H1 (cell line): ENCODE measurements at regions not wholly inside any gene's neighbourhood (a gene's known extent, or its start where the extent isn't known, plus 50 kb on each side); places are given as distances from the start of the nearest gene placed in this dataset.
A peak's percentile ranks its signal among the peaks of the same experiment; 100 is the strongest.

Experiments
- CTCF ChIA-PET: fragments of 300-600 bp; sonication (Branson Sonifier 250); formaldehyde crosslinking; loops from one replicate; lab custom pipeline; 2021; ENCODE audit not compliant: partially characterized antibody; lab: Charles Lee
- POLR2A ChIA-PET: fragments of 300-600 bp; sonication (Branson Sonifier 250); formaldehyde crosslinking; loops from one replicate; lab custom pipeline; 2021; ENCODE audit warnings: inconsistent platforms; ENCODE audit not compliant: partially characterized antibody; lab: Charles Lee
- DNase-seq, 2 experiments: peaks; one replicate each; pipeline versions ENCODE4 v3.0.0 to v3.0.0-alpha.2; 2010 to 2022; ENCODE audit warnings: low spot score in 2 of 2, low read depth in 1 of 2, mixed read lengths in 1 of 2
- FAIRE-seq: peaks from 2 replicates; lab custom pipeline; 2011; peaks lifted over from hg19 to GRCh38; lab: Jason Lieb, UNC
- H2AFZ ChIP-seq: 2 replicates; pipeline ENCODE4 v1.8.1; 2012; ENCODE audit warnings: low read length, inconsistent platforms
- H2AK5ac ChIP-seq: 2 replicates; pipeline ENCODE4 v1.6.1; 2013; ENCODE audit warnings: low read depth, low read length
- H2BK120ac ChIP-seq: replicated peaks from 2 replicates; pipeline ENCODE3; 2013; ENCODE audit warnings: low read depth, low read length, inconsistent platforms
- H2BK12ac ChIP-seq: 2 replicates; pipeline ENCODE4 v1.6.1; 2013; ENCODE audit warnings: low read depth, low read length
- H2BK15ac ChIP-seq: 2 replicates; pipeline ENCODE4 v1.6.1; 2013; ENCODE audit warnings: low read length
- H2BK20ac ChIP-seq: 2 replicates; pipeline ENCODE4 v1.6.1; 2013; ENCODE audit warnings: low read length
- H2BK5ac ChIP-seq: 2 replicates; pipeline ENCODE4 v1.6.1; 2013; ENCODE audit warnings: low read depth, low read length
- H3K14ac ChIP-seq: 2 replicates; pipeline ENCODE4 v1.6.1; 2013; ENCODE audit warnings: inconsistent platforms; ENCODE audit not compliant: insufficient read length
- H3K18ac ChIP-seq: 2 replicates; pipeline ENCODE4 v1.6.1; 2013; ENCODE audit warnings: low read length; ENCODE audit errors: extremely low read depth
- H3K23ac ChIP-seq: 2 replicates; pipeline ENCODE4 v1.6.1; 2013; ENCODE audit warnings: inconsistent platforms; ENCODE audit not compliant: insufficient read length
- H3K23me2 ChIP-seq: 2 replicates; pipeline ENCODE4 v1.6.1; 2013; ENCODE audit warnings: low read depth, low read length
- H3K27ac ChIP-seq: 2 replicates; pipeline ENCODE4 v1.6.1; 2011; ENCODE audit warnings: low read depth, low read length, inconsistent platforms
- H3K27me3 ChIP-seq, 4 experiments: replicated peaks in 1 of 4; 1 replicate in 1 of 4; 2 replicates in 3 of 4; pipeline versions ENCODE4 v1.6.1 to v1.8.1; 2011 to 2013; ENCODE audit warnings: low read length in 3 of 4, mild to moderate bottlenecking in 3 of 4, inconsistent platforms in 2 of 4, mixed read lengths in 2 of 4, moderate library complexity in 1 of 4; ENCODE audit not compliant: control insufficient read depth in 3 of 4, insufficient read depth in 3 of 4; ENCODE audit errors: extremely low read depth in 1 of 4
- H3K36me3 ChIP-seq, 4 experiments: 2 replicates each; pipeline versions ENCODE4 v1.6.1 to v1.8.1; 2011 to 2013; ENCODE audit warnings: mild to moderate bottlenecking in 4 of 4, low read length in 3 of 4, moderate library complexity in 2 of 4, control low read depth in 1 of 4, inconsistent platforms in 1 of 4; ENCODE audit not compliant: insufficient read depth in 4 of 4, control insufficient read depth in 2 of 4
- H3K4ac ChIP-seq: replicated peaks from 2 replicates; pipeline ENCODE3; 2013; ENCODE audit warnings: low read length, low read depth, mixed read lengths, inconsistent platforms; ENCODE audit not compliant: insufficient read length
- H3K4me1 ChIP-seq, 4 experiments: replicated peaks in 1 of 4; 1 replicate in 1 of 4; 2 replicates in 3 of 4; pipeline versions ENCODE4 v1.6.1 to v1.8.1; 2011 to 2013; ENCODE audit warnings: low read length in 3 of 4, inconsistent platforms in 2 of 4, mixed read lengths in 1 of 4; ENCODE audit not compliant: insufficient read depth in 4 of 4, control insufficient read depth in 3 of 4
- H3K4me2 ChIP-seq, 2 experiments: 2 replicates each; pipeline versions ENCODE4 v1.6.1 to v1.8.1; 2011 to 2013; ENCODE audit warnings: low read depth in 2 of 2, low read length in 2 of 2, control low read depth in 1 of 2, inconsistent platforms in 1 of 2, mild to moderate bottlenecking in 1 of 2; ENCODE audit not compliant: insufficient read depth in 1 of 2
- H3K4me3 ChIP-seq, 4 experiments: fragments of 200-600, 300-600 bp in 1 of 4; sonication (generic), shearing (Covaris generic), sonication (Bioruptor Twin) in 1 of 4; 2 replicates each; pipeline versions ENCODE4 v1.5.1 to v1.8.1; 2011 to 2016; ENCODE audit warnings: low read length in 4 of 4, low read depth in 3 of 4, control low read depth in 2 of 4, inconsistent platforms in 2 of 4, mild to moderate bottlenecking in 2 of 4, mixed read lengths in 1 of 4, moderate library complexity in 1 of 4; ENCODE audit not compliant: insufficient read depth in 2 of 4; ENCODE audit errors: extremely low read depth in 1 of 4
- H3K56ac ChIP-seq: replicated peaks from 2 replicates; pipeline ENCODE3; 2013; ENCODE audit warnings: low read depth, mild to moderate bottlenecking, mixed read lengths, low read length, inconsistent platforms; ENCODE audit not compliant: insufficient read length
- H3K79me1 ChIP-seq: 2 replicates; pipeline ENCODE4 v1.6.1; 2013; ENCODE audit warnings: low read depth, low read length, control low read depth
- H3K79me2 ChIP-seq, 2 experiments: 2 replicates each; pipeline versions ENCODE4 v1.6.1 to v1.8.1; 2012 to 2013; ENCODE audit warnings: low read length in 2 of 2, mild to moderate bottlenecking in 2 of 2, inconsistent platforms in 1 of 2; ENCODE audit not compliant: insufficient read depth in 2 of 2, control insufficient read depth in 1 of 2
- H3K9ac ChIP-seq, 4 experiments: replicated peaks in 1 of 4; 1 replicate in 1 of 4; 2 replicates in 3 of 4; pipeline versions ENCODE4 v1.6.1 to v1.8.1; 2011 to 2013; ENCODE audit warnings: low read depth in 3 of 4, low read length in 3 of 4, control low read depth in 2 of 4, mild to moderate bottlenecking in 2 of 4, moderate library complexity in 2 of 4, inconsistent platforms in 1 of 4; ENCODE audit errors: extremely low read depth in 1 of 4
- H3K9me3 ChIP-seq, 2 experiments: 2 replicates each; pipeline versions ENCODE4 v1.6.1 to v1.8.1; 2012 to 2013; ENCODE audit warnings: mild to moderate bottlenecking in 2 of 2, moderate library complexity in 2 of 2, control low read depth in 1 of 2, inconsistent platforms in 1 of 2, low read depth in 1 of 2, low read length in 1 of 2, mixed read lengths in 1 of 2; ENCODE audit not compliant: insufficient read depth in 2 of 2
- H4K20me1 ChIP-seq, 2 experiments: replicated peaks in 1 of 2; 2 replicates each; pipeline versions ENCODE3 to v1.8.1; 2011 to 2013; ENCODE audit warnings: inconsistent platforms in 2 of 2, low read length in 2 of 2, mild to moderate bottlenecking in 1 of 2; ENCODE audit not compliant: insufficient read depth in 2 of 2, control insufficient read depth in 1 of 2
- H4K5ac ChIP-seq: 2 replicates; pipeline ENCODE4 v1.6.1; 2013; ENCODE audit warnings: low read length, low read depth, mixed read lengths, inconsistent platforms; ENCODE audit not compliant: insufficient read length
- H4K8ac ChIP-seq: 2 replicates; pipeline ENCODE4 v1.8.0; 2013; ENCODE audit warnings: mild to moderate bottlenecking, moderate library complexity, low read length, inconsistent platforms; ENCODE audit not compliant: insufficient read depth; ENCODE audit errors: extremely low read depth
- H4K91ac ChIP-seq: replicated peaks from 2 replicates; pipeline ENCODE3; 2013; ENCODE audit warnings: low read length, mixed read lengths, inconsistent platforms; ENCODE audit not compliant: insufficient read length
- BCL11A ChIP-seq, 2 experiments: IDR thresholded peaks; one replicate each; pipeline ENCODE4 v1.6.1; 2011; ENCODE audit warnings: low read depth in 2 of 2, low read length in 2 of 2, mild to moderate bottlenecking in 2 of 2
- CBX5 ChIP-seq: fragments of 300-800, 300-1000 bp; sonication (generic); IDR thresholded peaks from 2 replicates; pipeline ENCODE4 v1.7.1; 2016; ENCODE audit warnings: antibody characterized with exemption, low read length, low read depth
- CTBP2 ChIP-seq: IDR thresholded peaks from 2 replicates; pipeline ENCODE4 v1.7.0; 2011; ENCODE audit warnings: borderline replicate concordance, mild to moderate bottlenecking, moderate library complexity, mixed read lengths, low read length; ENCODE audit not compliant: insufficient read depth, insufficient read length
- JUN ChIP-seq: IDR thresholded peaks from 2 replicates; pipeline ENCODE4 v1.6.1; 2011; ENCODE audit warnings: low read depth, mild to moderate bottlenecking, improper control_type of control experiment, low read length
- POLR2AphosphoS5 ChIP-seq: IDR thresholded peaks from 2 replicates; pipeline ENCODE4 v1.6.1; 2011; ENCODE audit warnings: low read depth, low read length
- RAD21 ChIP-seq, 2 experiments: IDR thresholded peaks in 1 of 2; conservative IDR thresholded peaks in 1 of 2; 2 replicates each; pipeline ENCODE4 v1.6.1; 2011; ENCODE audit warnings: low read depth in 2 of 2, low read length in 2 of 2, improper control_type of control experiment in 1 of 2, inconsistent platforms in 1 of 2, mild to moderate bottlenecking in 1 of 2, moderate library complexity in 1 of 2
- SIX5 ChIP-seq: IDR thresholded peaks from 2 replicates; pipeline ENCODE4 v1.6.1; 2011; ENCODE audit warnings: mild to moderate bottlenecking, low read depth, low read length
- SP2 ChIP-seq: IDR thresholded peaks from 2 replicates; pipeline ENCODE4 v1.6.1; 2012; ENCODE audit warnings: mild to moderate bottlenecking, low read length, inconsistent platforms
- TCF12 ChIP-seq: IDR thresholded peaks from 2 replicates; pipeline ENCODE4 v1.6.1; 2011; ENCODE audit warnings: low read depth, mild to moderate bottlenecking, low read length
- USF2 ChIP-seq: IDR thresholded peaks from 2 replicates; pipeline ENCODE4 v1.6.1; 2011; ENCODE audit warnings: low read length, improper control_type of control experiment
- WGBS, 2 experiments: shearing (Covaris generic) in 1 of 2; methylation state at CpG; one replicate each; pipeline versions ENCODE4 v1.1.6 to v1.1.7; 2013 to 2015; ENCODE audit warnings: low lambda C conversion rate in 2 of 2, mixed read lengths in 2 of 2, inconsistent platforms in 1 of 2, low coverage in 1 of 2, missing lambda C conversion rate in 1 of 2; ENCODE audit not compliant: insufficient replicate concordance in 2 of 2, insufficient coverage in 1 of 2, insufficient read length in 1 of 2; ENCODE audit errors: extremely low coverage in 1 of 2, missing lambda C conversion rate in 1 of 2; 5-methylcytosine and 5-hydroxymethylcytosine counted together

GRCh38 chr5:116813356-116813755 is 238.7 kb upstream of the SEMA6A start:
- H2AFZ ChIP-seq: no peak overlapping the region
- 98% methylated on average over 2 of the region's 2 CpGs; no CpG with 5 or more reads in 1 of the 2 experiments for WGBS, 2 experiments
- H3K4me2 ChIP-seq: no peak overlapping the region
- no peak overlapping the region for H3K4me3 ChIP-seq
- FAIRE-seq: no peak
- no peak overlapping the region for H3K9ac ChIP-seq
- H3K18ac ChIP-seq: no peak overlapping the region; the same call in 1 of the 2 replicates
- peaks cover 2 to 14% (median 12%) of the 10 kb centered on the region in 4 experiments; a peak in 5 of 7 replicates for H3K4me1 ChIP-seq
- H3K23ac ChIP-seq: no peak overlapping the region
- H3K79me2 ChIP-seq: no peaks in the 10 kb centered on the region
- peak overlapping the region; percentile 50; the same call in 1 of the 2 replicates for H2BK12ac ChIP-seq
- no peak for DNase-seq
- no peaks in the 10 kb centered on the region for H3K23me2 ChIP-seq
- no peak overlapping the region for H3K56ac ChIP-seq
- H3K27ac ChIP-seq: no peak overlapping the region
- H3K14ac ChIP-seq: peak overlapping the region; percentile 95
- H3K79me1 ChIP-seq: no peaks in the 10 kb centered on the region
- no peak overlapping the region for H2BK15ac ChIP-seq
- POLR2A ChIA-PET: no interaction called here
- no peak overlapping the region for H4K5ac ChIP-seq
- H2BK5ac ChIP-seq: no peak overlapping the region; the same call in 1 of the 2 replicates
- no peak overlapping the region for H3K4ac ChIP-seq
- peak overlapping the region; percentile 45 for H2BK120ac ChIP-seq
- peak overlapping the region; percentile 15 for H4K91ac ChIP-seq
- CTCF ChIA-PET: no interaction called here
- no peaks in the 10 kb centered on the region for H3K36me3 ChIP-seq
- H3K27me3 ChIP-seq: no peaks in the 10 kb centered on the region
- H4K8ac ChIP-seq: no peak overlapping the region
- H3K9me3 ChIP-seq: no peaks in the 10 kb centered on the region
- H2AK5ac ChIP-seq: peak overlapping the region; percentile 88; the same call in 1 of the 2 replicates
- H4K20me1 ChIP-seq: no peaks in the 10 kb centered on the region
- peak overlapping the region; percentile 68; the same call in 1 of the 2 replicates for H2BK20ac ChIP-seq
- no peak for TF ChIP-seq BCL11A (IDR thresholded peaks at IDR 0.05; ENCODE audit: low read depth in 2 of 2, low read length in 2 of 2)
- no peak for TF ChIP-seq RAD21 (IDR thresholded peaks at IDR 0.05 in 1 of 2, conservative IDR thresholded peaks at IDR 0.05 in 1 of 2; ENCODE audit: low read depth in 2 of 2, low read length in 2 of 2)
- no peak for TF ChIP-seq CTBP2
- no peak for TF ChIP-seq SIX5
- no peak for TF ChIP-seq SP2
- TF ChIP-seq CBX5: no peak
- TF ChIP-seq POLR2AphosphoS5: no peak
- no peak for TF ChIP-seq USF2
- no peak for TF ChIP-seq JUN
- no peak for TF ChIP-seq TCF12
